Calu3 (cell line): ENCODE measurements at regions not wholly inside any gene's neighbourhood (a gene's known extent, or its start where the extent isn't known, plus 50 kb on each side); places are given as distances from the start of the nearest gene placed in this dataset.

ENCODE experiments used
- BruUV-seq: library from RNA; stranded (reverse); fragments of 400-500 nt; replicated peaks from 2 replicates; lab custom pipeline; 2021; lab: Mats Ljungman, UMichigan
- CTCF ChIA-PET: fragments of 300-600 bp; sonication (Branson Sonifier 250); formaldehyde crosslinking; loops from one replicate; lab custom pipeline; 2022; ENCODE audit warnings: antibody characterized with exemption; lab: Charles Lee
- DNase-seq: peaks from one replicate; pipeline ENCODE4 v3.0.0; 2022
- H3K27ac Mint-ChIP-seq: one replicate; pipeline ENCODE4 v1.8.0; 2022; ENCODE audit warnings: mixed read lengths; ENCODE audit not compliant: unreplicated experiment
- H3K27me3 Mint-ChIP-seq: one replicate; pipeline ENCODE4 v1.8.0; 2022; ENCODE audit warnings: mixed read lengths; ENCODE audit not compliant: unreplicated experiment
- H3K36me3 Mint-ChIP-seq: one replicate; pipeline ENCODE4 v1.8.0; 2022; ENCODE audit warnings: mild to moderate bottlenecking, moderate library complexity, mixed read lengths; ENCODE audit not compliant: insufficient read depth, unreplicated experiment
- H3K4me1 Mint-ChIP-seq: one replicate; pipeline ENCODE4 v1.8.0; 2022; ENCODE audit warnings: mild to moderate bottlenecking, low read depth, mixed read lengths; ENCODE audit not compliant: unreplicated experiment
- H3K4me3 Mint-ChIP-seq: one replicate; pipeline ENCODE4 v1.8.0; 2022; ENCODE audit warnings: mild to moderate bottlenecking, low read depth, moderate library complexity, mixed read lengths; ENCODE audit not compliant: unreplicated experiment
- H3K9me3 Mint-ChIP-seq: one replicate; pipeline ENCODE4 v1.8.0; 2022; ENCODE audit warnings: low read depth, mixed read lengths; ENCODE audit not compliant: unreplicated experiment
- CTCF ChIP-seq: fragments of 200-600 bp; IDR thresholded peaks from one replicate; pipeline ENCODE4 v1.8.0; 2022; ENCODE audit warnings: antibody characterized with exemption; ENCODE audit not compliant: unreplicated experiment
- intact Hi-C: fragments of 100-400 bp; cut with micrococcal nuclease; formaldehyde crosslinking; loops from one replicate; pipeline ENCODE4 v1.10.0; 2022; ENCODE audit not compliant: unreplicated experiment

DNA sequence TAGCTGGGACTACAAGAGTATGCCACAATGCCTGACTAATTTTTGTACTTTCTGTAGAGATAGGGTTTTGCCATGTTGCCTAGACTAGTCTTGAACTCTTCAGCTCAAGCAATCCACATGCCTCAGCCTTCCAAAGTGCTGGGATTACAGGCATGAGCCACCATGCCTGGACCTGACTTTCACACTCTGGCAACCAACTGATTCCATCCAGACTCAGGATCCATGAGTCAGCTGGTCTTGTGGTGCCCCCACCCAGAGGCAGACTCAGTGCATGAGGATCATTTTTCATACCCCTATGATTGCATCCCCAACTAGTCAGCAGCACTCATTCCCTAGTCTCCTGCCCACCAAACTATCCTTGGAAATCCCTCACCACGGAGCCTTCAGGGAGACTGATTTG is 375.9 kb downstream of the ANXA1 start:
- DNase-seq: no peak
- intact Hi-C loops: no loop called here
- Mint-ChIP-seq H3K4me1 (no peaks in the 10 kb centered on the region), H3K27me3 (no peaks in the 10 kb centered on the region), H3K27ac (no peak overlapping the region), H3K9me3 (no peaks in the 10 kb centered on the region), H3K36me3 (no peaks in the 10 kb centered on the region), H3K4me3 (no peak overlapping the region)
- no TSS peak for BruUV-seq
- no peak for TF ChIP-seq CTCF
- CTCF ChIA-PET: no interaction called here

DNA sequence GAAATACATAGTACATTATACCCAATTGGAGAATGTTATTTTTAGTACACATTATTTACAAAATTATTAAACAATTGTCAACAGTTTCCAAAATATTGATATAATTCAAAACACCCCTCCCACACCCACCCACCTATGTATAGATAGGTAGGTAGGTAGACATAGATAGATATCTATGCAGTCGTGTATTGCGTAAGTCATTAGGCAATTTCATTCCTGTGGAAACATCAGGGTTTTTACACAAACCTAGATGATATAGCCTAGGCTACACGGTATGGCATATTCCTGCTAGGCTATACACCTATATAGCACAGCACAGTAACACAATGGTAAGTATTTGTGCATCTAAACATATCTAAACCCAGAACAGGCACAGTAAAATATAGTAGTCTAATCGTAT is 377.3 kb downstream of the ANXA1 start:
- no TSS peak for BruUV-seq
- no peaks in the 10 kb centered on the region for H3K36me3 Mint-ChIP-seq
- CTCF ChIA-PET: no interaction called here
- TF ChIP-seq CTCF: no peak
- H3K9me3 Mint-ChIP-seq: peaks cover 2% of the 10 kb centered on the region
- intact Hi-C loops: no loop called here
- H3K27ac Mint-ChIP-seq: no peak overlapping the region
- DNase-seq: no peak
- no peaks in the 10 kb centered on the region for H3K27me3 Mint-ChIP-seq
- no peaks in the 10 kb centered on the region for H3K4me1 Mint-ChIP-seq
- H3K4me3 Mint-ChIP-seq: no peak overlapping the region

GRCh38 chr9:73529666-73530065 is 378.0 kb downstream of the ANXA1 start:
- no peaks in the 10 kb centered on the region for H3K36me3 Mint-ChIP-seq
- no peak for DNase-seq
- intact Hi-C loops: no loop called here
- H3K4me3 Mint-ChIP-seq: no peak overlapping the region
- TF ChIP-seq CTCF: no peak
- BruUV-seq: no TSS peak
- no peaks in the 10 kb centered on the region for H3K4me1 Mint-ChIP-seq
- H3K27me3 Mint-ChIP-seq: no peaks in the 10 kb centered on the region
- no peak overlapping the region for H3K27ac Mint-ChIP-seq
- CTCF ChIA-PET: no interaction called here
- peaks cover 4% of the 10 kb centered on the region for H3K9me3 Mint-ChIP-seq

GRCh38 chr9:73531051-73531532 is 379.4 kb downstream of the ANXA1 start:
- Mint-ChIP-seq H3K9me3 (peaks cover 4% of the 10 kb centered on the region), H3K36me3 (no peaks in the 10 kb centered on the region), H3K4me1 (no peaks in the 10 kb centered on the region), H3K27ac (no peak overlapping the region), H3K27me3 (no peaks in the 10 kb centered on the region), H3K4me3 (no peak overlapping the region)
- intact Hi-C loops: no loop called here
- DNase-seq: no peak
- CTCF ChIA-PET: no interaction called here
- BruUV-seq: no TSS peak
- TF ChIP-seq CTCF: no peak

GRCh38 chr9:73531658-73532057 is 380.0 kb downstream of the ANXA1 start:
- no peak overlapping the region for H3K27ac Mint-ChIP-seq
- DNase-seq: no peak
- H3K9me3 Mint-ChIP-seq: peaks cover 4% of the 10 kb centered on the region
- no TSS peak for BruUV-seq
- H3K4me1 Mint-ChIP-seq: no peaks in the 10 kb centered on the region
- no peak for TF ChIP-seq CTCF
- intact Hi-C loops: no loop called here
- H3K27me3 Mint-ChIP-seq: no peaks in the 10 kb centered on the region
- CTCF ChIA-PET: no interaction called here
- H3K36me3 Mint-ChIP-seq: no peaks in the 10 kb centered on the region
- no peak overlapping the region for H3K4me3 Mint-ChIP-seq
